ENCODE measurements at regions not wholly inside any gene's neighbourhood (a gene's known extent, or its start where the extent isn't known, plus 50 kb on each side); places are given as distances from the start of the nearest gene placed in this dataset.

DNA sequence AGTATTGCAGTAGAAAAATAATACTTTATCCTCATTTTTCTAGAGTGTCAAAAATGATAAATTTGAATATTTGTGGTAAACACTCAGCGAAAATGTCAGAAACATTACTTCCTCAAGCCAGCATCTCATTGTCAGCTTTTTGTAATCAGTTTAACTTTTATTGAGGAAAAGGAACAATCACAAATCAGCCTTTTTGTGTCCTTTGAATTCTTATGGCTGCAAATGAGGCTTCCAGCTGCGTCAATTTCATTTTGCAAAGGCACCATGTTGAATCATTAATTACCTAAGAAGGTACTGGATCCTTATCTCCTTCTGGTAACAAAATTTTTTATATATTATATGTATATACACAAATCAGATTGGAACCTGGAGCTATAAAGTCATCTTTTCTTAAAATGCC is 442.6 kb upstream of the CPEB2 start:
- Mint-ChIP-seq H3K27ac (ENCODE audit: unreplicated experiment) (no peak overlapping the region), H3K4me1 (no peaks in the 10 kb centered on the region), H3K9me3 (peaks cover under 1% of the 10 kb centered on the region), H3K36me3 (ENCODE audit: low read depth) (no peaks in the 10 kb centered on the region), H3K4me3 (no peak overlapping the region), H3K27me3 (ENCODE audit: low read depth) (no peaks in the 10 kb centered on the region)
- no peak for DNase-seq (ENCODE audit: low read depth, low spot score)
- TF ChIP-seq, protein P1, sequence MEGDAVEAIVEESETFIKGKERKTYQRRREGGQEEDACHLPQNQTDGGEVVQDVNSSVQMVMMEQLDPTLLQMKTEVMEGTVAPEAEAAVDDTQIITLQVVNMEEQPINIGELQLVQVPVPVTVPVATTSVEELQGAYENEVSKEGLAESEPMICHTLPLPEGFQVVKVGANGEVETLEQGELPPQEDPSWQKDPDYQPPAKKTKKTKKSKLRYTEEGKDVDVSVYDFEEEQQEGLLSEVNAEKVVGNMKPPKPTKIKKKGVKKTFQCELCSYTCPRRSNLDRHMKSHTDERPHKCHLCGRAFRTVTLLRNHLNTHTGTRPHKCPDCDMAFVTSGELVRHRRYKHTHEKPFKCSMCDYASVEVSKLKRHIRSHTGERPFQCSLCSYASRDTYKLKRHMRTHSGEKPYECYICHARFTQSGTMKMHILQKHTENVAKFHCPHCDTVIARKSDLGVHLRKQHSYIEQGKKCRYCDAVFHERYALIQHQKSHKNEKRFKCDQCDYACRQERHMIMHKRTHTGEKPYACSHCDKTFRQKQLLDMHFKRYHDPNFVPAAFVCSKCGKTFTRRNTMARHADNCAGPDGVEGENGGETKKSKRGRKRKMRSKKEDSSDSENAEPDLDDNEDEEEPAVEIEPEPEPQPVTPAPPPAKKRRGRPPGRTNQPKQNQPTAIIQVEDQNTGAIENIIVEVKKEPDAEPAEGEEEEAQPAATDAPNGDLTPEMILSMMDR (conservative IDR thresholded peaks at IDR 0.05), result no peak

DNA sequence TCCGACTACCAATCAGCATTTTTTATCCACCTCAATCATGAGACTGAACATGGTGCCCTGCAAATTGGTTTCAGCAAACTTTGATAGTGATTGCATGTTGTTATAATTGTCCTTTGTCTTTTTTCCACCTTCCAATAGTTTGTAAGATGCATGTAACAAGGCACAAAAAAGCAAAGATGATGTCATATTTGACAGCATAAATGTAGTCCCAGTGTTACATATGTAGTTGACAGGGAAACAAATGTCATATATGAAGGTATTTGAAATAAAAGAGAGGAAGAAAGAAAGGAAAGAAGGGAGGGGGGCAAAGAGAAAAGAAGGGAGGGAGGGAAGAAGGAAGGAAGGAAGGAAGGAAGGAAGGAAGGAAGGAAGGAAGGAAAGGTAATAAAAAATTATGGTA is 441.7 kb upstream of the CPEB2 start:
- DNase-seq (ENCODE audit: low read depth, low spot score), result no peak
- H3K27ac Mint-ChIP-seq (ENCODE audit: unreplicated experiment), result no peak overlapping the region
- H3K9me3 Mint-ChIP-seq, result peaks cover 9% of the 10 kb centered on the region
- H3K27me3 Mint-ChIP-seq (ENCODE audit: low read depth), result no peaks in the 10 kb centered on the region
- TF ChIP-seq, protein P1 (conservative IDR thresholded peaks at IDR 0.05), result no peak
- H3K36me3 Mint-ChIP-seq (ENCODE audit: low read depth), result peaks cover 2% of the 10 kb centered on the region
- no peak overlapping the region for H3K4me3 Mint-ChIP-seq
- H3K4me1 Mint-ChIP-seq, result no peaks in the 10 kb centered on the region

DNA sequence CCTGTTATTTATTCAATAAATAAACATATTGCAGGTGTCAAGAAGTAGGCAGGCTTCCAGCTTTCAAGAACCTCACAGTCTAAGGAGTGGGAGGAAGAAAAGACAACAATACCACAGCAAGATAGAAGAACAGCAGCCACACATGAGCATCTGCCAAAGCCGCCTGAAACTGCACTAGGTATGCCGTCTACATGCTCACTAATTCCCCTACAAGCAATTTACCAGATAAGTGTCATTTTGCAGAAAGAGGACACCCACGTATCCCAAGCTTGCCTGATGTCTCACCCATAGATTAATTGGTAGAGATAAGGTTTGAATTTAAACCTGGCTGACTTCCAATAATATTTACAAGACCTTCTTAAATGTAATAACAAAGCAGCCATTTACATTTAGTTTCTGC is 439.4 kb upstream of the CPEB2 start:
- H3K4me3 Mint-ChIP-seq, result no peak overlapping the region
- H3K4me1 Mint-ChIP-seq, result no peaks in the 10 kb centered on the region
- H3K9me3 Mint-ChIP-seq, result peaks cover 16% of the 10 kb centered on the region
- no peak overlapping the region for H3K27ac Mint-ChIP-seq (ENCODE audit: unreplicated experiment)
- peaks cover 3% of the 10 kb centered on the region for H3K36me3 Mint-ChIP-seq (ENCODE audit: low read depth)
- DNase-seq (ENCODE audit: low read depth, low spot score), result no peak
- TF ChIP-seq, protein P1 (conservative IDR thresholded peaks at IDR 0.05), result no peak
- no peaks in the 10 kb centered on the region for H3K27me3 Mint-ChIP-seq (ENCODE audit: low read depth)

DNA sequence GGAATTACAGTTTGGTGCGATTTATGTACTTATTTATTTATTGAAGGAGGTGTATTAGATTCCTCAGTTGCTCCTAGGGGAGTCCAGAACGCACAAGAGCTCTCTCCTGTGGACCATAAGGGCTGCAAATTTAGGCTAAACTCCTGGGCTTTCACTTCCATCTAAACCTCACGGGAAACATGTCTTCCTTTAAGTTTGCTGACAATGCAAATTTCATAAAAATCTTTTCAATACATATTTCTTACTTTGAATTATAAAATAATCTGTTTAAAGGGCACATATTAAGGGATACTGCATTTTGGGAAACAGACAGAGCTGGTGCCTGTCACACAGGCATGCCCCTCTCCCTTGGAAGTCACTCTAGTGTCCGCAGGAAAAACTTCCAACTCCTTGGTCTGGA is 438.0 kb upstream of the CPEB2 start:
- Mint-ChIP-seq H3K4me3 (no peak overlapping the region), H3K4me1 (no peaks in the 10 kb centered on the region), H3K9me3 (peaks cover 16% of the 10 kb centered on the region), H3K36me3 (ENCODE audit: low read depth) (peaks cover 3% of the 10 kb centered on the region), H3K27me3 (ENCODE audit: low read depth) (no peaks in the 10 kb centered on the region), H3K27ac (ENCODE audit: unreplicated experiment) (no peak overlapping the region)
- TF ChIP-seq, protein P1 (conservative IDR thresholded peaks at IDR 0.05), result no peak
- no peak for DNase-seq (ENCODE audit: low read depth, low spot score)

DNA sequence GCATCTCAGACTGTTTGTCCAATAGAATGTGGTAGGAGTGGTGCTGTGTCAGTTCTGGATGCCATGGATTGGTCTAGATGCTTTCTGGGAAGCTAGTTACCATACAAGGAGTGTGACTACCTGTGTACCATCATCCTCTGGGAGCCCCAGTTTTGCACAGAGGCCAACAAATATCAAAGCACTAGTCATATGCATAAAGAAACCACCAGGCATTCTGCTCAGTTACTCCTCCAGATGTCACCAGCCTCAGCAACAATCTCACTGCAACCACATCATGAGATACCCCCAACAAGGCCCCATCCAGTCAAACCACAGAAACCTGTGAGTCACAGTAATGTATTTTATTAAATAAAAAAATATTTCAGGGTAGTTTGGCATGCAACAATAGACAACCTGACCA is 435.8 kb upstream of the CPEB2 start:
- peaks cover 16% of the 10 kb centered on the region for H3K9me3 Mint-ChIP-seq
- H3K4me1 Mint-ChIP-seq, result no peaks in the 10 kb centered on the region
- TF ChIP-seq, protein P1 (conservative IDR thresholded peaks at IDR 0.05), result no peak
- no peak overlapping the region for H3K27ac Mint-ChIP-seq (ENCODE audit: unreplicated experiment)
- DNase-seq (ENCODE audit: low read depth, low spot score), result no peak
- peaks cover 3% of the 10 kb centered on the region for H3K36me3 Mint-ChIP-seq (ENCODE audit: low read depth)
- no peak overlapping the region for H3K4me3 Mint-ChIP-seq
- no peaks in the 10 kb centered on the region for H3K27me3 Mint-ChIP-seq (ENCODE audit: low read depth)

DNA sequence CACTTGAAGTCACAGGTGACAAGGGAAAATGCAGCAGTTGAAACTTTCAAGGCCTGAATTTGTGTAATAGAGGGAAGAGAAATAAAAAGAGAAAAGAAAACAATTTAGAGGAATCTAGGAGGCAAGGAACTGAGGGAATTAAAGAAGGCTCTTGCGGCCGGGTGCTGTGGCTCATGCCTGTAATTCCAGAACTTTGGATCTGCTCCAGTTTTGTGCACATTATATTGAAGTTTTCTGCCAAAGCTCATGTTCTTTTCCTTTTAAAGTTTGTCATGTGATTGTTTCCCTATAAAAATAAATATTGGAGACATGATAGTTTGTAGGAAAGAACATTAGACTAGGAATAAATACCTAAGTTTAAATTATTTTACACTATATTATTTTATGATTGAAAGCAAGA is 433.9 kb upstream of the CPEB2 start:
- H3K4me1 Mint-ChIP-seq, result no peaks in the 10 kb centered on the region
- TF ChIP-seq, protein P1 (conservative IDR thresholded peaks at IDR 0.05), result no peak
- no peaks in the 10 kb centered on the region for H3K27me3 Mint-ChIP-seq (ENCODE audit: low read depth)
- DNase-seq (ENCODE audit: low read depth, low spot score), result no peak
- H3K36me3 Mint-ChIP-seq (ENCODE audit: low read depth), result peaks cover 3% of the 10 kb centered on the region
- H3K27ac Mint-ChIP-seq (ENCODE audit: unreplicated experiment), result no peak overlapping the region
- no peak overlapping the region for H3K4me3 Mint-ChIP-seq
- peaks cover 16% of the 10 kb centered on the region for H3K9me3 Mint-ChIP-seq
